Heart left ventricle (tissue), 13 donors: ENCODE measurements at regions not wholly inside any gene's neighbourhood (a gene's known extent, or its start where the extent isn't known, plus 50 kb on each side); places are given as distances from the start of the nearest gene placed in this dataset.
"Not testable (repeated sequence)": the region's sequence is repeated elsewhere in the genome, so short reads cannot be mapped to it uniquely, and the experiment has no call there.

Experiments
- POLR2A ChIP-seq, 2 donors: fragments of 450-650 bp; IDR thresholded peaks; one replicate each; pipeline ENCODE4 v1.6.1; 2017; ENCODE audit warnings: antibody characterized with exemption in 2 of 2, mild to moderate bottlenecking in 2 of 2, moderate library complexity in 2 of 2
- TF ChIP-seq, protein P1 (sequence below), 12 donors: fragments of 200-600 bp; sonication (generic) in 4 of 12; IDR thresholded peaks; one replicate each; pipeline versions ENCODE4 v1.5.0 to v1.8.0; 2018 to 2022; ENCODE audit warnings: antibody characterized with exemption in 12 of 12, mild to moderate bottlenecking in 5 of 12
- donor health status: ischemic (EF 13 %, LVEDD 7.1; RV severe dilation, severe dysfunction).
- donor health status: DM: no; HTN: yes; CAD: no.
- donor health status: DM: no; HTN: no; CAD: no.
- donor health status: ischemic (EF 25% LVEDD 6.9; RV normal size, moderate dysfunction).
- donor health status: ischemic (EF 25% LVEDD 5.7; RV mildly dilated, moderate dysfunction).
- donor health status: ischemic (EF 35%, LVEDD 5.7; RV mildly dilated, moderate dysfunction).
- donor health status: nonischemic (EF 11% LVEDD 7.7; RV severe dilation, severe dysfunction).
- donor health status: DM: yes; HTN: yes; CAD: no.
- donor health status: PGD.
- donor health status: ischemic (EF 29% LVEDD 5.4; RV normal size, mild dysfunction).
- donor health status: nonischemic (EF 23%, LVEDD 6.1; RV moderate dilation, normal function).

DNA sequence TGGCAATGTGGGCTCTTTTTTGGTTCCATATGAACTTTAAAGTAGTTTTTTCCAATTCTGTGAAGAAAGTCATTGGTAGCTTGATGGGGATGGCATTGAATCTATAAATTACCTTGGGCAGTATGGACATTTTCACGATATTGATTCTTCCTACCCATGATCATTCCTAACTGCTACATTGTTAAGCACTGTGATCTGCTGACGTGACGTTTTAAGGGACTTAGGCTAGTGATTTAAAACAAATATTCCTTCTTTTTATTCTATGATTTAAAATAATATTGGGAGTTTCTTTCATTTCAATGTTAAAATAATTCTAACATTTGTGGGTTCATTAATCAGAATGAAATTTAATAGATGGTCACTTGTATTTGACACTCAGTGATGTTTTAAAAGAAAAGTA lies 970.9 kb upstream of the POU3F4 start:
- TF ChIP-seq, protein P1, sequence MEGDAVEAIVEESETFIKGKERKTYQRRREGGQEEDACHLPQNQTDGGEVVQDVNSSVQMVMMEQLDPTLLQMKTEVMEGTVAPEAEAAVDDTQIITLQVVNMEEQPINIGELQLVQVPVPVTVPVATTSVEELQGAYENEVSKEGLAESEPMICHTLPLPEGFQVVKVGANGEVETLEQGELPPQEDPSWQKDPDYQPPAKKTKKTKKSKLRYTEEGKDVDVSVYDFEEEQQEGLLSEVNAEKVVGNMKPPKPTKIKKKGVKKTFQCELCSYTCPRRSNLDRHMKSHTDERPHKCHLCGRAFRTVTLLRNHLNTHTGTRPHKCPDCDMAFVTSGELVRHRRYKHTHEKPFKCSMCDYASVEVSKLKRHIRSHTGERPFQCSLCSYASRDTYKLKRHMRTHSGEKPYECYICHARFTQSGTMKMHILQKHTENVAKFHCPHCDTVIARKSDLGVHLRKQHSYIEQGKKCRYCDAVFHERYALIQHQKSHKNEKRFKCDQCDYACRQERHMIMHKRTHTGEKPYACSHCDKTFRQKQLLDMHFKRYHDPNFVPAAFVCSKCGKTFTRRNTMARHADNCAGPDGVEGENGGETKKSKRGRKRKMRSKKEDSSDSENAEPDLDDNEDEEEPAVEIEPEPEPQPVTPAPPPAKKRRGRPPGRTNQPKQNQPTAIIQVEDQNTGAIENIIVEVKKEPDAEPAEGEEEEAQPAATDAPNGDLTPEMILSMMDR (IDR thresholded peaks at IDR 0.05): not testable (repeated sequence)
- TF ChIP-seq POLR2A (IDR thresholded peaks at IDR 0.05): not testable (repeated sequence)
